ENCODE measurements at regions not wholly inside any gene's neighbourhood (a gene's known extent, or its start where the extent isn't known, plus 50 kb on each side); places are given as distances from the start of the nearest gene placed in this dataset.

DNA sequence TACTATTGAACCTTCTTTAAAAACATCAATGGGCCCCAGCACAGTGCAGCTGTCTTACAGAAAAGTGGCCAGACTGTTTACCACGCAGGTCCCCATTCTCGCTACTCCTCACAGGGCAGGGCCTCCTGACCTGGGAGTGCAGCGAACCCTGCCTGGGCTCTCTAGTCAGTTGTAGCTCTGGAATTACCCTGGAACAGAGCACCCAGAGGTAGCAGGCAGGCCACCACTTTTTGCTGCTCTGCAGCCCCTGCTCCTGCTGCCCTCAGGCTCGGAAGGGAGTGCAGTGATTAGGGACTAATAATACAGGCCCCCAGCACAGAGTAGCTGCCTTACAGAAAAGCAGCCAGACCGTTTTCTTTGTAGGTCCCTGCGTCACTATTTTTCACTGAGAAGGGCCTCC is 1563.0 kb downstream of the SUCLG1 start:
- TF ChIP-seq, protein P1, sequence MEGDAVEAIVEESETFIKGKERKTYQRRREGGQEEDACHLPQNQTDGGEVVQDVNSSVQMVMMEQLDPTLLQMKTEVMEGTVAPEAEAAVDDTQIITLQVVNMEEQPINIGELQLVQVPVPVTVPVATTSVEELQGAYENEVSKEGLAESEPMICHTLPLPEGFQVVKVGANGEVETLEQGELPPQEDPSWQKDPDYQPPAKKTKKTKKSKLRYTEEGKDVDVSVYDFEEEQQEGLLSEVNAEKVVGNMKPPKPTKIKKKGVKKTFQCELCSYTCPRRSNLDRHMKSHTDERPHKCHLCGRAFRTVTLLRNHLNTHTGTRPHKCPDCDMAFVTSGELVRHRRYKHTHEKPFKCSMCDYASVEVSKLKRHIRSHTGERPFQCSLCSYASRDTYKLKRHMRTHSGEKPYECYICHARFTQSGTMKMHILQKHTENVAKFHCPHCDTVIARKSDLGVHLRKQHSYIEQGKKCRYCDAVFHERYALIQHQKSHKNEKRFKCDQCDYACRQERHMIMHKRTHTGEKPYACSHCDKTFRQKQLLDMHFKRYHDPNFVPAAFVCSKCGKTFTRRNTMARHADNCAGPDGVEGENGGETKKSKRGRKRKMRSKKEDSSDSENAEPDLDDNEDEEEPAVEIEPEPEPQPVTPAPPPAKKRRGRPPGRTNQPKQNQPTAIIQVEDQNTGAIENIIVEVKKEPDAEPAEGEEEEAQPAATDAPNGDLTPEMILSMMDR (IDR thresholded peaks at IDR 0.05) = no peak

DNA sequence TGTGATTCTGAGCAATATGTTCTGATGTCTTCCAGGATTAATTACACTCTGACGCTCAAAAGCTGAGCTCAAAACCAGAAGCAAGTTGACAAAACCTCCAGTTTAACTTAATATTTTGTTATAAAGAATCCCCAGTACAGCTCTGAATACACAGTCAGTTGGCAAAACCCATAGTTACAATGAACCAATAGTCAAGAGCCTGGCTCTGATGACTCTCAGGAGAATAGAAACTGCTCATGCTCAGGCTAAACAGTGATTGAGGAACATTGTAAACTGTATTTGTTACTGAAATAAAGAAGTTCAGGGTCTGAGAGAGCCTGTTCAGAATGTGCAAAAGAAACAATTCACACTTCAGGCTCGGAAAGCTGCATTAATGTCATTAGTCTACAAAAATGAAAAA is 1565.9 kb downstream of the SUCLG1 start:
- TF ChIP-seq, protein P1 (IDR thresholded peaks at IDR 0.05) = no peak

DNA sequence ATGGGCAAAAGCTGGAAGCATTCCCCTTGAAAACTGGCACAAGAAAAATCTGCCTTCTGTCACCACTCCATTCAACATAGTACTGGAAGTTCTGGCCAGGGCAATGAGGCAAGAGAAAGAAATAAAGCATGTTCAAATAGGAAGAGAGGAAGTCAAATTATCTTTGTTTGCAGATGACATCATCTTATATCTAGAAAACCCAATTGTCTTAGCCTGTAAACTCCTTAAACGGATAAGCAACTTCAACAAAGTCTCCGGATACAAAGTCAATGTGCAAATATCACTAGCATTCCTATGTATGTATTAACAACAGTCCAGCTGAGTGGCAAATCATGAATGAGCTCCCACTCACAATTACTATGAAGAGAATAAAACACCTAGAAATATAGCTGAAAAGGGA is 1579.3 kb downstream of the SUCLG1 start:
- TF ChIP-seq, protein P1 (IDR thresholded peaks at IDR 0.05) = no peak

DNA sequence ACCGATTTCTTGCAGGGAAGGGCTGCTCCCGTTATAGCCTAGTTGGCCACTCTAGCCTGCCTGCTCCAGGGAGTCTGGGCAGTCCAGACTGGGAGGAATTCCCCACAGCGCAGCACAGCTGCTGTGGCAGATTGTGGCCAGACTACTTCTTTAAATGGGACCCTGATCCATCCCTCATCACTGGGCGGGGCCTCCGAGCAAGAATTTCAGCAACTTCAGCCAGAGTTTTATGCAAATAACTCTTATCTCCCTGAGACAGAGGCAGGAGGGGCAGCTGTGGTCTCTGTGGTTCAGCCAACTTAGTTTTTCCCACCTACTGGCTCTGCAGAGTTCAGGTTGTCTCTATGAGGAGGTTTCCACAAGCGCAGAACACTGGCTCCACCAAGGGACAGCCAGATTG is 1583.2 kb downstream of the SUCLG1 start:
- TF ChIP-seq, protein P1 (IDR thresholded peaks at IDR 0.05) = no peak

DNA sequence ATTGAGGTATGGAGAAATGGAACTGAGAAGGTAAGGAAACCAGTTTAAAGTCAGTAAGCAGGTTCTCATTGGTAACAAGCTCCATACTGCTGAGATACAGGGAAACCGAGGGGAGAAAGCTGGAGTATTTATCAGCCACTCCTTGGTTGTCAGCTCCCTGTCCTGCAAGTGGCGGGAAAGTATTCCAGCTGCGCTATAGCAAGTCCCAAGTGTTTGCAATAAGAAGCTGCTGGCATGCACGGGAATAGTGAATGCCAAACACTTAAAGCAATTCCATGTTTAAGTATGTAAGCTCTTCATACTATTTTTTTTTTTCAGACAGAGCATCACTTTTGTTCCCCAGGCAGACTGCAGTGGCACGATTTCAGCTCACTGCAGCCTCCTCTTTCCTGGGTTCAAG is 1601.1 kb downstream of the SUCLG1 start:
- TF ChIP-seq, protein P1 (IDR thresholded peaks at IDR 0.05) = no peak

DNA sequence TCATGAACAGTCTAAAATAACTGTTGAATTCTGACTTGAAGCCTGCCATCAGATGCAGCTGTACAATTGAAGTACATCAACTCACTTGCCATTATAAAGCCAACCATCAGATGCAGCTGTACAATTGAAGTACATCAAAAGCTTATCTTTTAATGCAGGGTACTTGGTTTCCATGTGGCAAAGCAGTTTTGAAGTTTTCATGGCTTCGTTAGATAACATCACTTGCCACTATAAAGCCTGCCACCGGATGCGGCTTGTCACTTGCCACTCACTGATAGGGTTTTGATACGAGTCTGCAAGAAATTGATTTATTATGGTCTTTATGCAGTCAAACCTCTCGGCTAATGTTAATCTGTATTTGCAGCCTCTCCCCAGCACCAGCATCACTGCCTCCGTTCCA is 1605.8 kb downstream of the SUCLG1 start:
- TF ChIP-seq, protein P1 (IDR thresholded peaks at IDR 0.05) = no peak

DNA sequence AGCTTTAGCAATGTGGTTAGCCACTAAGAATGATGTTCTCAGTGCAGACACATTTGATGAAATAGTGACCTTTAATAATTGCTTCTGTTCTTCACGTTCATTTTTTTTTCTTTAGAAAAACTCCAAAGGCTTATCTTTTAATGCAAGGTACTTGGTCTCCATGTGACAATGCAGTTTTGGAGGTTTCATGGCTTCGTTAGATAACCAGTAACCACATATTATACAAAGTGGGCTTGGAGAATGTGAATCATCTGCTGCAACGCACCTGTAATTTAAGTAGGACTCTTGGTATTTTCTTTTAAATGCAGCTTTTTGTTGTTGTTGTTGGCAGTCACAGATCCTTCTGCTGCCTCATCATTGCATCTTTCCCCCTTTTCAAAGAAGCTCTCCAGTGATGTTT is 1606.3 kb downstream of the SUCLG1 start:
- TF ChIP-seq, protein P1 (IDR thresholded peaks at IDR 0.05) = no peak

DNA sequence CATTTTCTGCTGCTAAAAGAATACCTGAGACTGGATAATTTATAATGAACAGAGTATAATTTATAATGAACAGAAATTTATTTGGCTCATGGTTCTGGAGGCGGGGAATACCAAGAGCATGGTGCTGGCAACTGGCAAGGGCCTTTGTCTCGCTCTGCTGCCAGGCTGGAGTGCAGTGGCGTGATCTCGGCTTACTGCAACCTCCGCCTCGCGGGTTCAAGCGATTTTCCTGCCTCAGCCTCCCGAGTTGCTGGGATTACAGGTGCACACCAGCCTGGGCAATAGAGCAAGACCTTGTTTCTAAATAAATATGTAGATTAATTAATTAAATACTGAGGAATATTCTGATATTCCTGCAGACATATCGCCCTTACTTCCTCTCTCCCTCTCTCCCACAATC is 1610.8 kb downstream of the SUCLG1 start:
- TF ChIP-seq, protein P1 (IDR thresholded peaks at IDR 0.05) = no peak
